GM12864 (cell line): ENCODE measurements at regions not wholly inside any gene's neighbourhood (a gene's known extent, or its start where the extent isn't known, plus 50 kb on each side); places are given as distances from the start of the nearest gene placed in this dataset.

Experiments
- DNase-seq: peaks from one replicate; pipeline ENCODE4 v3.0.0-alpha.2; 2011; ENCODE audit warnings: low read depth
- H3K4me3 ChIP-seq: 2 replicates; pipeline ENCODE4 v1.5.1; 2011; ENCODE audit warnings: mild to moderate bottlenecking, low read depth, low read length, control low read depth
- CTCF ChIP-seq: IDR thresholded peaks from 2 replicates; pipeline ENCODE4 v1.5.1; 2011; ENCODE audit warnings: low read depth, mild to moderate bottlenecking, moderate library complexity, low read length, control low read depth, inconsistent platforms; ENCODE audit errors: missing control alignments

GRCh38 chr13:65601855-65602254 lies 1628.3 kb downstream of the PCDH9 start:
- TF ChIP-seq CTCF: no peak
- DNase-seq: no peak
- H3K4me3 ChIP-seq: no peak overlapping the region

- H3K4me3 ChIP-seq: no peak overlapping the region
- no peak for TF ChIP-seq CTCF
- DNase-seq: no peak
Observed at GRCh38 chr13:65600702-65601101, 1629.4 kb downstream of the PCDH9 start.

GRCh38 chr13:65597839-65598818 lies 1632.0 kb downstream of the PCDH9 start:
- H3K4me3 ChIP-seq: no peak overlapping the region
- no peak for DNase-seq
- TF ChIP-seq CTCF: no peak

GRCh38 chr13:65595916-65596315 lies 1634.2 kb downstream of the PCDH9 start:
- no peak for DNase-seq
- no peak overlapping the region for H3K4me3 ChIP-seq
- no peak for TF ChIP-seq CTCF

GRCh38 chr13:65594298-65594781 lies 1635.8 kb downstream of the PCDH9 start:
- no peak for DNase-seq
- no peak overlapping the region for H3K4me3 ChIP-seq
- no peak for TF ChIP-seq CTCF

GRCh38 chr13:65593298-65593874 lies 1636.8 kb downstream of the PCDH9 start:
- no peak for DNase-seq

More at GRCh38 chr13:65593298-65593874, 1636.8 kb downstream of the PCDH9 start:
- TF ChIP-seq CTCF: no peak
- no peak overlapping the region for H3K4me3 ChIP-seq
